Muscle layer of colon (tissue), 2 donors: ENCODE measurements at regions not wholly inside any gene's neighbourhood (a gene's known extent, or its start where the extent isn't known, plus 50 kb on each side); places are given as distances from the start of the nearest gene placed in this dataset.
"Not testable (repeated sequence)": the region's sequence is repeated elsewhere in the genome, so short reads cannot be mapped to it uniquely, and the experiment has no call there.

Experiments used
- H3K27ac ChIP-seq: one replicate; pipeline ENCODE4 v1.7.0; 2013; ENCODE audit warnings: low read depth, mild to moderate bottlenecking, low read length, moderate library complexity
- H3K27me3 ChIP-seq, 2 donors: one replicate each; pipeline ENCODE4 v1.7.0; 2013; ENCODE audit warnings: low read length in 2 of 2, mild to moderate bottlenecking in 2 of 2; ENCODE audit not compliant: insufficient read depth in 2 of 2, control insufficient read depth in 1 of 2
- H3K36me3 ChIP-seq: one replicate; pipeline ENCODE4 v1.7.0; 2013; ENCODE audit warnings: mild to moderate bottlenecking, low read length; ENCODE audit not compliant: insufficient read depth
- H3K4me1 ChIP-seq: one replicate; pipeline ENCODE4 v1.7.0; 2013; ENCODE audit warnings: mild to moderate bottlenecking, low read length; ENCODE audit not compliant: insufficient read depth
- H3K4me3 ChIP-seq, 2 donors: one replicate each; pipeline ENCODE4 v1.7.0; 2013; ENCODE audit warnings: low read length in 2 of 2, low read depth in 1 of 2, mild to moderate bottlenecking in 1 of 2, moderate library complexity in 1 of 2
- H3K9ac ChIP-seq: one replicate; pipeline ENCODE4 v1.7.0; 2013; ENCODE audit warnings: low read length
- H3K9me3 ChIP-seq: one replicate; pipeline ENCODE4 v1.7.0; 2013; ENCODE audit warnings: mild to moderate bottlenecking, low read length
- donor health status: abdominal sarcoma.
- donor health status: Adenocarcinoma of cecum.

GRCh38 chr11:72525466-72525865 lies 91.1 kb upstream of the CLPB start:
- no peaks in the 10 kb centered on the region for H3K27me3 ChIP-seq
- no peak overlapping the region for H3K4me3 ChIP-seq
- no peaks in the 10 kb centered on the region for H3K36me3 ChIP-seq
- no peaks in the 10 kb centered on the region for H3K4me1 ChIP-seq
- H3K9me3 ChIP-seq = no peaks in the 10 kb centered on the region
- H3K27ac ChIP-seq = no peak overlapping the region
- no peak overlapping the region for H3K9ac ChIP-seq

DNA sequence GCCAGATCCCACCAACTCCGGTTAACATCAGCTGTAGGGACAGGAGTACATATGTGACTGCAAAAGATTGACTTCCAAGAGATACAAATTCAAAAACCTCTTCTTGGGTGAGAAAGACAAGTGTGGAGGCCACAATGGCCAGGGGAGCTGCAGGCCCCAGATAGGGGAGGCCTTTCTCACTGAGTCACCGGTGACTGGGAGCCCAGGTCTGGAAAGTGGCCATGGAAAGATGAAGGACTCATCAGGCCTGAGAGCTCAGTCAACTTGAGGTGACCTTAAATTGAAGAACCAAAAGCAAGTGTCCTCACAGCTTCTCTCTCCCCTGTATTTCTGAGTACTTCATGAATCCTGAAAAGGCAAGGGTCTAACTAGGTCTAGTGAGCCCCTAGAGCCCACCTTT lies 90.4 kb upstream of the CLPB start:
- Histone ChIP-seq H3K9ac (no peak overlapping the region), H3K36me3 (no peaks in the 10 kb centered on the region), H3K4me3 (no peak overlapping the region)

DNA sequence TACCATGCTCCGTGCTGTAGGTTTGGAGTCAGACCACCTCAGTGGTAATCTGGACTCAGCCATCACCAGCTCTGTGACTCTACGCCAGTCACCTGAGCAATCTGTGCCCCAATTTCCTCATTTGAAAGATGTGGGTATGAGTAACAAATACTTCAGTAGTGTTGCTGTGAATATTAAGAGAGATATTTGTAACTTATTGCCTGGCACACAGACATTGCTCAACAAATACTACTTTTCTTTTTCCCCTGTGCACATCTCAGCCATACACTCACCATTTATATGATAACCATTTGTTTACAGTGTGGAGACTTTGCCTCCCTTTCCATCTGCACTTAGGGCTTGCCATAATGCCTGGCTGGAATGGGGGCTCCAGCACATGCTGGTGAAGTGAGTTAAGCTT lies 89.7 kb upstream of the CLPB start:
- H3K9me3 ChIP-seq = no peaks in the 10 kb centered on the region
- H3K4me1 ChIP-seq = peaks cover 8% of the 10 kb centered on the region
- H3K27ac ChIP-seq = no peak overlapping the region
- H3K36me3 ChIP-seq = no peaks in the 10 kb centered on the region
- H3K27me3 ChIP-seq = no peaks in the 10 kb centered on the region
- H3K4me3 ChIP-seq = no peak overlapping the region
- H3K9ac ChIP-seq = no peak overlapping the region

More for the DNA sequence above, 90.4 kb upstream of the CLPB start:
- Histone ChIP-seq H3K27me3 (no peaks in the 10 kb centered on the region), H3K27ac (no peak overlapping the region), H3K9me3 (no peaks in the 10 kb centered on the region), H3K4me1 (peaks cover 5% of the 10 kb centered on the region)

DNA sequence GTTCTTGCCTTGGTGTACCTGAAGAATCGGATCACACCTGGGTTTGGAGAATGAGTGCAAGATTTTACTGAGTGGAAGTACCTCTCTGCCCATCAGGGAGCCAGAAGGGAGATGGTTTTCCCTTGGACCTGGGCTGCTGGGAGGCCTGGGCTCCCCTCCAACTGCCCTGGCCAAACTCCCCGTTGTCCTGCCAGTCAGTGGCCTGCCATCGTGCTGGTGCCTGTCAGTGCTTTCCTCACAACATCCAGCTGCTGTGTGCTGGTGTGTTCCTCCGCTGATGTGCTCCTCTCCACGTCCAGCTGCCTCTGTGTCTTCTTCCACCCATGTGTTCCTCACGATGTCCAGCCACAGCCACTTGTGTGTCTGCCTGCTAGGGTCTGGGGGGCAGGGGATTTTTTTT lies 87.9 kb upstream of the CLPB start:
- Histone ChIP-seq H3K36me3 (no peaks in the 10 kb centered on the region), H3K4me1 (peaks cover 8% of the 10 kb centered on the region), H3K4me3 (no peak overlapping the region), H3K9me3 (no peaks in the 10 kb centered on the region), H3K27ac (no peak overlapping the region), H3K9ac (no peak overlapping the region), H3K27me3 (no peaks in the 10 kb centered on the region)

DNA sequence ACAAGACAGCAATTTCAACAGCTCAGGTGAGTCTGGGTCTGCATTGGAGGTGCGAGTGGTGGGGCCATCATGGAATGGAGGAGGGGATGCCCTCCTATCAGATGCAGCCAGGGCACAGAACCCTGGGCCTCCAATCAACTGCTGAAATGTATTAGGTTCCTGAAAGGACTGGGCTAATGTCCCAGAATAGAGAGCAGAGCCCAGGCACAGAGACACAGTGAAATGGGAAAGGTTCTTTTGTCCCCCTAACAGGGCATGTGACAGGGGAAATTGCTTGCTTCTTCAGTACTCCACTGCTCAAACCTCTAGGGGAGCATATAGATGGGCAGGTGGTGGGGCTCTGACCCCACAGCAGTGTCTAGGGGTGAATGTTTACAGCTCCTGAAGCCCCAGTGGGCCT lies 87.3 kb upstream of the CLPB start:
- Histone ChIP-seq H3K36me3 (no peaks in the 10 kb centered on the region), H3K9ac (no peak overlapping the region), H3K9me3 (no peaks in the 10 kb centered on the region), H3K4me1 (peaks cover 8% of the 10 kb centered on the region), H3K4me3 (no peak overlapping the region), H3K27me3 (no peaks in the 10 kb centered on the region), H3K27ac (no peak overlapping the region)

DNA sequence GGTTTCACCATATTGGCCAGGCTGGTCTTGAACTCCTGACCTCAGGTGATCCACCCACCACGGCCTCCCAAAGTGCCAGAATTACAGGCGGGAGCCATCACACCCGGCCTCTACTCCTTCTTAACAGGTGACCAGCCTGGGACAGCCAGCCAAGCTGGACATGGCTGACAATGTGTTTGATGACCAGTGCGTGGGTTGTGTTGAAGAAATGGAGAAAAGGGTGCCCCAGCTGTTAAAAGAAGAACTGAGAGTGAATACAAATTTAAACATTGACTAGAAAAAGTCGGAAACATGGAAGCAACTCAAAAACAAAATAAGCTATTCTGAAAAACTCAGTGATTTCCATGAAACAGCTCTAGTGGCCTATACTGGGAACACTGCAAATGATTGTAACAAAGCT lies 86.5 kb upstream of the CLPB start:
- Histone ChIP-seq H3K9me3 (no peaks in the 10 kb centered on the region), H3K4me3 (no peak overlapping the region), H3K9ac (no peak overlapping the region), H3K36me3 (no peaks in the 10 kb centered on the region), H3K27me3 (no peaks in the 10 kb centered on the region), H3K4me1 (peaks cover 8% of the 10 kb centered on the region), H3K27ac (no peak overlapping the region)

GRCh38 chr11:72519882-72520281 lies 85.6 kb upstream of the CLPB start:
- H3K4me1 ChIP-seq, H3K9me3 ChIP-seq, H3K36me3 ChIP-seq, H3K27me3 ChIP-seq, H3K4me3 ChIP-seq, H3K27ac ChIP-seq, H3K9ac ChIP-seq: not testable (repeated sequence)

DNA sequence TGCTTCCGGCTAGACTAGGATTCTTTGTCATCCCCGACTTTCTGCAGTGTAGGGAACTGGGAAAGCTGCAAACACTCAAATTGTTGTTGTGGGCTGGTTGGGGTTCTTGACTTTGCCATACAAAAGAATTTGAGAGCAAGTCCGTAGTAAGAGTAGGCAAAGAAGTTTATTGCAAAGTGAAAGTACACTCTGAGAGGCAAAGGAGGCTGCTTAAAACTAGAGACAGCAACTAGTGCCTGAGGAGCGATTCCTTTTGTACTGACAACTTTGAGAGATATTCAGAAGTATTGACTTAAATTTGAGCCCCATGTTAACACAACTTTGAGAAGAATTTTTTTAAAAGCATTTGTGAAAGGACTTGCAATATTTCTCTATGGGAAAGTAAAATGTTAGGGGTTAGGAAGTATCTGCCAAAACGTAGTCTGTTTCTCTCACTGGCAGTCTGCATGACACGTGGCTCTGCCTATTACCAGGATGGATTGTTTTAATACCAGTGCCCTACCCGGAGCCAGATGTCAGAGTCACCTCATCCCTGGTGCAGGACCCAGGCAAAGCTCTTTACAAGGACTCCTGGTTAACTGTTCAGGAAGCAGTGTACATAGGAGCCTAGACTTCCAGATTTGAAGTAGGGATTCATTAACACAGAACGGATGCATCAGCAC lies 85.0 kb upstream of the CLPB start:
- no peaks in the 10 kb centered on the region for H3K36me3 ChIP-seq
- H3K27ac ChIP-seq = no peak overlapping the region
- no peaks in the 10 kb centered on the region for H3K9me3 ChIP-seq
- H3K4me3 ChIP-seq = peak overlapping the region in 1 of 2 donors; percentile 62
- peak overlapping the region; percentile 29 for H3K9ac ChIP-seq
- peaks cover 8% of the 10 kb centered on the region for H3K4me1 ChIP-seq
- no peaks in the 10 kb centered on the region for H3K27me3 ChIP-seq

- no peak overlapping the region for H3K4me3 ChIP-seq
- H3K27me3 ChIP-seq = no peaks in the 10 kb centered on the region
- peaks cover 5% of the 10 kb centered on the region for H3K9me3 ChIP-seq
- no peak overlapping the region for H3K9ac ChIP-seq
- H3K4me1 ChIP-seq = no peaks in the 10 kb centered on the region
- no peak overlapping the region for H3K27ac ChIP-seq
- H3K36me3 ChIP-seq = no peaks in the 10 kb centered on the region
Measured at GRCh38 chr11:72514331-72514730, 80.0 kb upstream of the CLPB start.

DNA sequence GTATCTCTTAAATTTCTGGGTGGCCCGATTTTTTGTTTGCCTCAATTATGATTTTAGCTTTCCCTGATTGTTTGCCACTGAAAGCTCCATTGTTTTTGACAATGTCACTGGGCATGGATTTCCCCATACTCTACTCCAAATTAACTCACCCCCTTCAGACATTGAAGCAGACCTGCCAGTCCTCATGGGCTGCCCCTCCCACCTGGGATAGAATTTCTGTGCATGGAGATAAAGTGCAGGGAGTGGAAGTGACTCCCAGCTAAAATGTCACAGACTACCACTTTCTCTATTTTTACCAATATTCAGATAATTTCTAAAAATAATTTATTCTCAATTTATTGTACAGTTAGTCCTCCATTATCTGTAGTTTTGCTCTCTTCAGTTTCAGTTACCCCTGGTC lies 79.1 kb upstream of the CLPB start:
- Histone ChIP-seq H3K4me3 (no peak overlapping the region), H3K27ac (no peak overlapping the region), H3K36me3 (no peaks in the 10 kb centered on the region), H3K9ac (no peak overlapping the region), H3K9me3 (peaks cover 5% of the 10 kb centered on the region), H3K4me1 (no peaks in the 10 kb centered on the region), H3K27me3 (no peaks in the 10 kb centered on the region)

DNA sequence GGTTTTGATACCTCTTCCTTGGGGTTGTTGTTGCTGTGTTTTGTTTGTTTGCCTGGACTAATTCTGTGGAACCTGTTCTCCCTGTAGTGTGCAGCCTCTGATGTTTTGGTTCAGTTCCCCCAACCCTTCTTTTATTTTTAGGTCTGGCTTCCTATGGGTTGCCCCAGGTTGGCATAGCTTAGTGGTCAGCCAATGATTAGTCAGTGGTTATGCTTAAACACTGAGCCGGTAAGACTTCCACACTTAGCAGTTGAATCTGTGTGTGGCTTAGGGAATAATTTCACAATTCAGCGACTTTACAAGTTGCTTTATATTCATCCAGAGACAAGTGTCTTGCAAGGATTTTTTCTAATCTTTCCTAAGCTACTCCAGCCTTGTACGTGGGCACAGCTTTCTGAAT lies 78.6 kb upstream of the CLPB start:
- Histone ChIP-seq H3K36me3 (no peaks in the 10 kb centered on the region), H3K4me3 (no peak overlapping the region), H3K9ac (no peak overlapping the region), H3K9me3 (peaks cover 5% of the 10 kb centered on the region), H3K4me1 (no peaks in the 10 kb centered on the region), H3K27me3 (no peaks in the 10 kb centered on the region), H3K27ac (no peak overlapping the region)

DNA sequence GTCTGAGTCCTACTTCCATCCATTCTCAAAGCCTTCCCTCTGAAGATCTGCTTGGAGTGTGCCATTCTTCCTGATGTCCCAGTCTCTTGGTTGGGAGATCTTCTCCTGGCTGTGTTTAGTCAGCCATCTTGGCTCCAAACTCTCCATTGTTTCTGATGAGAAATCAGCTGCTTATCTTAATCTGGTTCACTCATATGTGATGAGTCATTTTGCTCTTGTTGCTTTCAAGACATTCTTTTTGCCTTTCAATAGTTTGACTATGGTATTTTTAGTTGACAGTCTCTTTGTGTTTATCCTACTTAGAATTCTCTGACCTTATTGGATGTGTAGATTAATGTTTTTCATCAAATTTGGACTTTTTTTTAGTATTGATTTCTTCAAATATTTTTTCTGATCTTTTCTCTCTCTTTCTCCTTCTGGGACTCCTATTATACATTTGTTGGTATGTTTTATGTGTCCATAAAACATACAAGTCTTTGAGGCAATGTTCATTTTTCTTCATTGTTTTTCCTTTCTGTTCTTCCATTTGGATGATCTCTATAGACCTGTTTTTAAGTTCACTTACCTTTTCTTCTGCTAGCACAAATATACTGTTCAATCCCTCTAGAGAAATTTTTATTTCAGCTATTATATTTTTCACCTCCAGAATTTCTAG lies 77.2 kb upstream of the CLPB start:
- H3K36me3 ChIP-seq = no peaks in the 10 kb centered on the region
- no peaks in the 10 kb centered on the region for H3K27me3 ChIP-seq
- H3K9me3 ChIP-seq = peaks cover 5% of the 10 kb centered on the region

More for the DNA sequence above, 77.2 kb upstream of the CLPB start:
- no peak overlapping the region for H3K4me3 ChIP-seq
- no peak overlapping the region for H3K9ac ChIP-seq
- no peaks in the 10 kb centered on the region for H3K4me1 ChIP-seq
- no peak overlapping the region for H3K27ac ChIP-seq
